Esophagus squamous epithelium (tissue), 5 donors: ENCODE measurements at regions not wholly inside any gene's neighbourhood (a gene's known extent, or its start where the extent isn't known, plus 50 kb on each side); places are given as distances from the start of the nearest gene placed in this dataset.

Experiments
- DNase-seq: peaks from one replicate; lab custom pipeline; 2025; lab: John Stamatoyannopoulos, UW
- H3K27ac ChIP-seq, 4 donors: fragments of 200-600 bp; sonication (generic); one replicate each; pipeline ENCODE4 v1.5.1; 2016 to 2019; ENCODE audit warnings: mild to moderate bottlenecking in 1 of 4
- H3K27me3 ChIP-seq, 4 donors: fragments of 200-600 bp; sonication (generic); 1 replicate in 3 of 4; 2 replicates in 1 of 4; pipeline versions ENCODE4 v1.5.1 to v1.6.0; 2017 to 2021; ENCODE audit warnings: antibody characterized with exemption in 1 of 4
- H3K36me3 ChIP-seq, 3 donors: fragments of 200-600 bp; sonication (generic); one replicate each; pipeline ENCODE4 v1.5.1; 2016 to 2019
- H3K4me1 ChIP-seq, 3 donors: fragments of 200-600 bp; sonication (generic); one replicate each; pipeline ENCODE4 v1.5.1; 2017 to 2019
- H3K4me3 ChIP-seq, 4 donors: fragments of 200-600 bp; sonication (generic); 1 replicate in 3 of 4; 2 replicates in 1 of 4; pipeline ENCODE4 v1.5.1; 2016 to 2019; ENCODE audit warnings: mild to moderate bottlenecking in 2 of 4, moderate library complexity in 1 of 4
- H3K9me3 ChIP-seq, 3 donors: fragments of 200-600 bp; sonication (generic); one replicate each; pipeline ENCODE4 v1.5.1; 2016 to 2019
- CTCF ChIP-seq, 6 experiments: fragments of 450-650 bp in 4 of 6; fragments of 200-600 bp in 2 of 6; sonication (generic) in 2 of 6; IDR thresholded peaks; one replicate each; pipeline ENCODE4 v1.5.1; 2016 to 2019; ENCODE audit warnings: antibody characterized with exemption in 6 of 6, mild to moderate bottlenecking in 4 of 6, moderate library complexity in 4 of 6
- POLR2A ChIP-seq, 4 donors: fragments of 450-650 bp; IDR thresholded peaks; one replicate each; pipeline ENCODE4 v1.6.1; 2017; ENCODE audit warnings: antibody characterized with exemption in 4 of 4, mild to moderate bottlenecking in 4 of 4, moderate library complexity in 3 of 4
- WGBS, 2 donors: methylation state at CpG; one replicate each; pipeline ENCODE4 v1.1.5; 2018; 5-methylcytosine and 5-hydroxymethylcytosine counted together
- intact Hi-C: fragments of 100-400 bp; cut with DNase I; formaldehyde crosslinking; loops from one replicate; pipeline ENCODE4 v1.15.0; 2022
- donor health status: DM: yes; HTN: yes; CAD: no.

GRCh38 chr5:58285900-58286299 lies 174.0 kb downstream of the PLK2 start:
- intact Hi-C loops, result no loop called here
- TF ChIP-seq POLR2A (IDR thresholded peaks at IDR 0.05), result no peak
- no peak for TF ChIP-seq CTCF (IDR thresholded peaks at IDR 0.05)
- Histone ChIP-seq H3K4me3 (no peak overlapping the region), H3K27ac (no peak overlapping the region), H3K9me3 (no peaks in the 10 kb centered on the region), H3K27me3 (no peaks in the 10 kb centered on the region), H3K36me3 (no peaks in the 10 kb centered on the region), H3K4me1 (no peaks in the 10 kb centered on the region)
- no peak for DNase-seq
- WGBS, 2 donors, result 83 to 97% methylated on average over 2 of the region's 2 CpGs

- 87 to 90% methylated on average over 2 of the region's 2 CpGs for whole genome bisulfite sequencing, 2 donors
- intact Hi-C loops, result no loop called here
These were observed 175.0 kb downstream of the PLK2 start for GRCh38 chr5:58284886-58285285.

GRCh38 chr5:58281189-58281588 lies 178.7 kb downstream of the PLK2 start:
- no peak for TF ChIP-seq CTCF (IDR thresholded peaks at IDR 0.05)
- TF ChIP-seq POLR2A (IDR thresholded peaks at IDR 0.05), result no peak
- WGBS, 2 donors, result 31 to 57% methylated on average over 2 of the region's 2 CpGs
- H3K27ac ChIP-seq, result no peak overlapping the region
- DNase-seq, result no peak
- H3K4me3 ChIP-seq, result no peak overlapping the region
- H3K4me1 ChIP-seq, result no peaks in the 10 kb centered on the region
- no peaks in the 10 kb centered on the region for H3K27me3 ChIP-seq
- no peaks in the 10 kb centered on the region for H3K36me3 ChIP-seq
- intact Hi-C loops, result no loop called here
- no peaks in the 10 kb centered on the region for H3K9me3 ChIP-seq

More at GRCh38 chr5:58284886-58285285, 175.0 kb downstream of the PLK2 start:
- H3K4me3 ChIP-seq, result no peak overlapping the region
- H3K27ac ChIP-seq, result no peak overlapping the region
- no peaks in the 10 kb centered on the region for H3K4me1 ChIP-seq
- H3K36me3 ChIP-seq, result no peaks in the 10 kb centered on the region
- DNase-seq, result no peak
- no peaks in the 10 kb centered on the region for H3K9me3 ChIP-seq
- TF ChIP-seq CTCF (IDR thresholded peaks at IDR 0.05), result no peak
- no peak for TF ChIP-seq POLR2A (IDR thresholded peaks at IDR 0.05)
- no peaks in the 10 kb centered on the region for H3K27me3 ChIP-seq

- intact Hi-C loops, result no loop called here
- H3K4me1 ChIP-seq, result no peaks in the 10 kb centered on the region
- H3K27me3 ChIP-seq, result no peaks in the 10 kb centered on the region
- 77 to 78% methylated on average over 1 of the region's 1 CpG for WGBS, 2 donors
- H3K9me3 ChIP-seq, result no peaks in the 10 kb centered on the region
- DNase-seq, result no peak
- H3K36me3 ChIP-seq, result no peaks in the 10 kb centered on the region
- no peak overlapping the region for H3K4me3 ChIP-seq
- no peak overlapping the region for H3K27ac ChIP-seq
- no peak for TF ChIP-seq CTCF (IDR thresholded peaks at IDR 0.05)
These were observed 180.6 kb downstream of the PLK2 start for GRCh38 chr5:58279259-58279658.

- DNase-seq, result no peak
- no peaks in the 10 kb centered on the region for H3K27me3 ChIP-seq
- no peaks in the 10 kb centered on the region for H3K9me3 ChIP-seq
- intact Hi-C loops, result no loop called here
- H3K4me3 ChIP-seq, result no peak overlapping the region
- H3K36me3 ChIP-seq, result no peaks in the 10 kb centered on the region
- no peak for TF ChIP-seq CTCF (IDR thresholded peaks at IDR 0.05)
- TF ChIP-seq POLR2A (IDR thresholded peaks at IDR 0.05), result no peak
- no peaks in the 10 kb centered on the region for H3K4me1 ChIP-seq
- WGBS, 2 donors, result 81 to 88% methylated on average over 3 of the region's 3 CpGs
- no peak overlapping the region for H3K27ac ChIP-seq
These were observed 183.5 kb downstream of the PLK2 start for GRCh38 chr5:58276431-58276830.
